Aorta (tissue), 5 donors: ENCODE measurements at regions not wholly inside any gene's neighbourhood (a gene's known extent, or its start where the extent isn't known, plus 50 kb on each side); places are given as distances from the start of the nearest gene placed in this dataset.

Experiments
- ATAC-seq: fragments of 200-7000 bp; cut with Tn5 transposase; one replicate; pipeline ENCODE4 v1.9.1; 2022; ENCODE audit warnings: moderate library complexity; ENCODE audit not compliant: low FRiP score
- DNase-seq, 2 donors: peaks; one replicate each; pipeline ENCODE4 v3.0.0-alpha.2; 2020
- H3K27ac ChIP-seq, 2 donors: one replicate each; pipeline ENCODE4 v1.5.1; 2013; ENCODE audit warnings: low read length in 2 of 2, mild to moderate bottlenecking in 2 of 2, moderate library complexity in 2 of 2, control low read depth in 1 of 2, inconsistent platforms in 1 of 2, low read depth in 1 of 2
- H3K27me3 ChIP-seq, 2 donors: one replicate each; pipeline ENCODE4 v1.6.1; 2013; ENCODE audit warnings: control low read depth in 1 of 2, low read length in 1 of 2, mild to moderate bottlenecking in 1 of 2, moderate library complexity in 1 of 2; ENCODE audit not compliant: insufficient read depth in 2 of 2, control insufficient read depth in 1 of 2
- H3K36me3 ChIP-seq, 2 donors: one replicate each; pipeline ENCODE4 v1.6.1; 2013; ENCODE audit warnings: control low read depth in 1 of 2, low read length in 1 of 2, mild to moderate bottlenecking in 1 of 2; ENCODE audit not compliant: insufficient read depth in 2 of 2, control insufficient read depth in 1 of 2
- H3K4me1 ChIP-seq, 2 donors: one replicate each; pipeline ENCODE4 v1.6.1; 2013; ENCODE audit warnings: low read length in 2 of 2, control low read depth in 1 of 2, mild to moderate bottlenecking in 1 of 2, moderate library complexity in 1 of 2; ENCODE audit not compliant: insufficient read depth in 2 of 2, control insufficient read depth in 1 of 2
- H3K4me3 ChIP-seq, 2 donors: one replicate each; pipeline ENCODE4 v1.5.1; 2013; ENCODE audit warnings: low read length in 2 of 2, control low read depth in 1 of 2, mild to moderate bottlenecking in 1 of 2
- H3K9me3 ChIP-seq: one replicate; pipeline ENCODE4 v1.6.1; 2013; ENCODE audit warnings: mild to moderate bottlenecking, low read length; ENCODE audit not compliant: control insufficient read depth
- WGBS, 2 donors: extraction: QIAGEN DNeasy Blood & Tissue Kit; methylation state at CpG; one replicate each; pipeline ENCODE4 v1.1.7; 2013; 5-methylcytosine and 5-hydroxymethylcytosine counted together
- intact Hi-C, 2 donors: fragments of 100-400 bp; cut with DNase I; formaldehyde crosslinking; loops; one replicate each; pipeline versions ENCODE4 v1.14.2 to v1.15.0; 2022
- donor health status: healthy with polysubstance abuse.
- donor health status: Bipolar disorder and iron deficiency.
- donor health status: DM: no; HTN: no; CAD: no.
- donor health status: DM: no; HTN: no; CAD: no.
- donor health status: DM: yes; HTN: yes; CAD: no.

DNA sequence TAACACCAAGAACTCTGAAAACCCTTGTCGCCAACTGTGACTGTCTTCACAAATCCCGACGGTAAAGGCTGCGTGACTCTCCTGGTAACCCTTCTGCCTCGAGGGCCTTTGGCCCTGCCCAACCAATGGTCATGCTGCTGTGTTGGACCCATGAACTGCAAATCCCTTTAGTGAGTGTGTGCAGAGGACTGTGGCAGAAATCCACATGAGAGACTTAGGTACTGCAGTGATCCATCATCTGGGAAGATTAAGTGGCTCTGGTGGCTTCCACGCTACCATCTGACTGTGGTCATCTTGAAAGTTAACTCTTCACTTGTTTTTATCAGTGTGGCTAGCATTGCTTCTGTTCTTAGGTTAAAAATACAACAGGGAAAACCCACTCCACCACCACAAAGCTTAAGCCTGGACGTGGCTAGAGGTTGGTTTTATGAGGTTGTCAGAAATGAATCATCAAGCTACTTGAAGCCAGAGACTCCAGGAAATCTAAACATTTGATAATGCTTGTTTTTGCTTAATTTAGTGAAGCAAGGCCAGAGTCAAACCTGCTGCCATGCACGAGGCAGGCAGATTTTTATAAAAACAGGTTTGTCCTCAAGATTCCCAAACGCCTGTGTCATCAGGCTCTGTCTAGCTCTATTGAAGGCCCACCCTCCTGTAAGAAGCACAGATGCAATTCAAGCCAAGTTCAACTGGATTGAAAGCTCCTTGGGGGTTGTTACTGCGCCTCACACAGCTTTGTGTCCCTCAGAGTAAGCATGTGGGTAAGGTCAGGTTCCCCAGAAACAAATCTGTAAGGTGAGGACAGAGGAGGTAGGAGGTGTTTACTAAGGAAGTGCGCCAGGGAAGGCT, 52.7 kb upstream of the ERCC6L2 start:
- Histone ChIP-seq H3K27me3 (no peaks in the 10 kb centered on the region), H3K36me3 (no peaks in the 10 kb centered on the region), H3K9me3 (no peaks in the 10 kb centered on the region), H3K4me3 (no peak overlapping the region), H3K27ac (no peak overlapping the region), H3K4me1 (peaks cover 0 to 3% of the 10 kb centered on the region in 2 donors)
- ATAC-seq (no peak), DNase-seq (no peak)
- intact Hi-C loops: no loop called here
- WGBS, 2 donors: 65% methylated on average over 11 of the region's 11 CpGs

DNA sequence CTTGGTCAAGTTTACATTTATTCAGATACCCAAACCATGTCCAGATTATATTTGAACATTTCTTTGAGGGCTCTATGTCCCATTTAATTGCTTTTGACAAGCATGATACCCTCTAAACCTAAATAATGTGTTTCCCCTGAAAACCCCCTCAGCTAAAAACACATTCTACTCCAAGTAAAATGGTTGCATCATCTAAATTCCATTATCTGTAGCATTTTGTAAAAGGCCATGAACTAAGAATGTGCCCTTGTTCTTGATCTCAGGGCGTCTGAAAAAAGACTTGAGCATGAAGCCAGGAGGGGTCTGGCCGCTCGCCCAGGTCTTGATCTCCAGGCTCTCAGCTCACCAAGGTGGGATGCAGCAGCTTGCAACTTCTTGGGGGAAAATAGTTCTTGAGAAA, 53.5 kb upstream of the ERCC6L2 start:
- H3K36me3 ChIP-seq: no peaks in the 10 kb centered on the region
- intact Hi-C loops: no loop called here
- WGBS, 2 donors: 95 to 96% methylated on average over 3 of the region's 3 CpGs

DNA sequence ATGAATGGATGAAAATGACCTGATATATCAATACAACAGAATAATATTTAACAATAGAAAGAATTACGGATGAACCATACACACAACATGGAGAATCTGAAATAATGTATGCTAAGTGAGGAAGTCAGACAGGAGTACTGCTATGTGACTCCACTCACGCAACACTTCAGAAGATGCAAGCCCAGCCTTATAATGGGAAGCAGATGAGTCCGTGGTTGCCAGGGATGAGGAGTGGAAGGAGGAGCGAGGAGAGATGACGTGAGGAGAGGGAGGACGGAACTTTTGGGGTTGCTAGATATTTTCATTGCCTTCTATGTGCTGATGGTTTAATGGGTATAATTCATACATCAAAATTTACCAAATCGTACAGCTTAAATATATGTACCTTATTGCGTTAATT, 55.4 kb upstream of the ERCC6L2 start:
- intact Hi-C loops: no loop called here
- Histone ChIP-seq H3K27ac (no peak overlapping the region), H3K4me1 (peaks cover 0 to 3% of the 10 kb centered on the region in 2 donors), H3K27me3 (no peaks in the 10 kb centered on the region), H3K9me3 (no peaks in the 10 kb centered on the region), H3K4me3 (no peak overlapping the region), H3K36me3 (no peaks in the 10 kb centered on the region)
- DNase-seq (no peak), ATAC-seq (no peak)
- WGBS, 2 donors: 97% methylated on average over 8 of the region's 8 CpGs

More for the DNA sequence above, 53.5 kb upstream of the ERCC6L2 start:
- ATAC-seq: no peak
- Histone ChIP-seq H3K4me3 (no peak overlapping the region), H3K27ac (no peak overlapping the region), H3K27me3 (no peaks in the 10 kb centered on the region), H3K9me3 (no peaks in the 10 kb centered on the region), H3K4me1 (peaks cover 0 to 3% of the 10 kb centered on the region in 2 donors)
- no peak for DNase-seq

DNA sequence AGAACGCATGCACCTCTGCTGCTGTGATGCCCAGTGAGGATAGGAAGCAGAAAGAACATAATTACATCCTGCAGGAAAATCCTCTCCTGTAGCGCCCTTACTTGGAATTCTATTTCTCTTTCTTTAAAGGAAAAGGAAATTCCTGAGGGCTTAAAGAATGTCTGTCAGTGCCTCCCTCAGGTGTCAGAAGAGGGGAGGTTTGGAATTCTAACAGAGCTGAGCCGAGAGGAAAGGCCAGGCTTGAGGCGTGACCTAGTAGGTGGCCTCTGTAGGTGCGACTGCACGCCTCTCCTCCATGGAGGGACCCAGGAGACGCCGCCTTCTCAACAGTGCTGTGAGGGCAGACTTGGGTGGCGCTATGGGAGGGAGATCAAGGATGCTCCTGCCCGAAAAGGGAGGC, 55.9 kb upstream of the ERCC6L2 start:
- Histone ChIP-seq H3K4me1 (peaks cover 0 to 3% of the 10 kb centered on the region in 2 donors), H3K9me3 (no peaks in the 10 kb centered on the region), H3K27me3 (no peaks in the 10 kb centered on the region), H3K27ac (no peak overlapping the region), H3K36me3 (no peaks in the 10 kb centered on the region), H3K4me3 (no peak overlapping the region)
- WGBS, 2 donors: 91 to 93% methylated on average over 10 of the region's 10 CpGs
- DNase-seq (no peak), ATAC-seq (no peak)
- intact Hi-C loops: no loop called here

DNA sequence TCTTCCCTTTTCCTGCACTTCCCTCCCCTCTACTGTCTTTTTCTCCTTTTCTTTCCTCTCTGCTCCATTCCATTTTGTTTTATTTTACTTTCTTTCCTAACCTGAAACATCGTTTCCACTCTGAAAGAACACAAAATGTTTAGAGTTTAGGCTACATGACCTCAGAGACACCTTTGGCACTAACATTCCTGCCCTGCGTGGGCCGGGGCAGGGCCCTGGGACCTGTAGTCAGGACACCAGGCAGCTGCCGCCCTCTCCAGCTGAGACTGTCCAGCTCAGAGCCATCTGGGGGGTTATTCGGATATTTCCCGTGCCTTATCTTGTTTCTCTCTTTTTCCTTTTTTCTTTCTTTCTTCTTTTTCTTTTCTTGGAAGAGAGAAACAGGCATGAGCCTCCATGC, 58.3 kb upstream of the ERCC6L2 start:
- H3K4me1 ChIP-seq: no peaks in the 10 kb centered on the region
- no peak for ATAC-seq
- H3K27ac ChIP-seq: no peak overlapping the region
- no peak for DNase-seq
- intact Hi-C loops: no loop called here
- H3K4me3 ChIP-seq: no peak overlapping the region
- 94% methylated on average over 6 of the region's 6 CpGs for WGBS, 2 donors
- no peaks in the 10 kb centered on the region for H3K27me3 ChIP-seq
- H3K36me3 ChIP-seq: no peaks in the 10 kb centered on the region
- no peaks in the 10 kb centered on the region for H3K9me3 ChIP-seq

DNA sequence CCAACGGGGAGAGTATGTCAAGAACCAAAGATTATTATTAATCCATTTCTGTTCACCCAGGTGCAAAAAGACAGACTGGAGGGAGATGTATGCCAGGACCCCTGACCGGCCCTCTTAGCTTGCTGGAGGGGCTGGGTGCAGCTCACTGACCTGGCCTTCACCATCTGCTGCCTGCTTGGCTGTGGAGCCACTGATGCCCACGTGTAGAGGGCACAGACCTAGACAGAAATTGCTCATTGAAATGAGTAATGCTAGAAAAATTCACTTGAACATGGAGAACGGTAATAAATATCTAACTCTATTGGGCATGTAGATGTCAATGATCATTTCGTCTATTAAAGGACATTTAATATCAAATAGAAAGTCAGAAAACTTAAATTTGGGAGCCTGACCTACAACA, 58.8 kb upstream of the ERCC6L2 start:
- intact Hi-C loops: no loop called here
- H3K4me3 ChIP-seq: no peak overlapping the region
- H3K9me3 ChIP-seq: no peaks in the 10 kb centered on the region
- H3K27ac ChIP-seq: no peak overlapping the region
- no peak for ATAC-seq
- no peaks in the 10 kb centered on the region for H3K36me3 ChIP-seq
- H3K4me1 ChIP-seq: no peaks in the 10 kb centered on the region
- 86 to 87% methylated on average over 5 of the region's 5 CpGs for WGBS, 2 donors
- H3K27me3 ChIP-seq: no peaks in the 10 kb centered on the region
- no peak for DNase-seq

DNA sequence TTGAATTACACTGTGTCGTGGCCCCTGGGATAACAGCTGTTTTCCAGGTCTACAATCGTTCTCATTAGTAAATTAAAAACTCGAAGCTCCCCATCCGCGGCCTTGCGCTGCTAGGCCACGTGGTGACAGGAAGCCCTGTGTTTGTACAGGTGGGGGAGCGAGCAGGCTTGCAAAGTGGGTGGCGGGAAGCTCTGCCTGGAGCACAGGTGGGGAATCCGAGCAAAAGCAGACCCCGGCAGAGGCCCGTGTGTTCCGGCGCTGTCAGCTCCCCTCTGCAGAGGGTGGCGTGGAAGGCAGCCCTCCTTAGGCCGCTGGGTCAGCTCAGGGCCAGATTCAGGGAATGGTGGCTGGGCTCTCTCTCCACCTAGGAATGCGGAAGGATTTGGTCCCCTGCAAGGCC, 59.5 kb upstream of the ERCC6L2 start:
- Histone ChIP-seq H3K27ac (no peak overlapping the region), H3K36me3 (no peaks in the 10 kb centered on the region), H3K4me3 (no peak overlapping the region), H3K9me3 (no peaks in the 10 kb centered on the region), H3K27me3 (no peaks in the 10 kb centered on the region), H3K4me1 (no peaks in the 10 kb centered on the region)
- no peak for ATAC-seq
- no peak for DNase-seq
- WGBS, 2 donors: 91 to 92% methylated on average over 17 of the region's 17 CpGs
- intact Hi-C loops: no loop called here

DNA sequence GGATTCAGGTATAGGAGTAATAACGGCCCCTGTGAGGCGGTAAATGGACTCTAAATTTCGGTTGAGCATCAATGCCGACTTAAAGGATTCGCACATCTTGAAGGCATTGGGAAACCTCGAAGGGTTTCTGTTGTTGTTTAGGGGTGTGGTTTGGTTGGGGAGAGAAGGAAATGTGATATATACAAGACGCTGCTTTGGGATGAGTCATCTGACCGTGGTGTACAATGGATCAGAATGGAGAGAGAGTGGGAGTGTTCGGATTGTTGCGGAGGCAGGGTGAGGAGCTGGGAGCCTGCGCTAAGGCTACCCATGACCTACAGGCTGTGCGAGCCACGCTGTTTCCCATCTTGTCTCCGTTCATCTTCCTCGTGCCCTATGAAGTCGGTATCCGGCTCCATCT, 60.4 kb upstream of the ERCC6L2 start:
- intact Hi-C loops: no loop called here
- Histone ChIP-seq H3K9me3 (no peaks in the 10 kb centered on the region), H3K4me3 (no peak overlapping the region), H3K4me1 (no peaks in the 10 kb centered on the region), H3K27me3 (no peaks in the 10 kb centered on the region), H3K27ac (no peak overlapping the region), H3K36me3 (no peaks in the 10 kb centered on the region)
- DNase-seq: no peak
- ATAC-seq: no peak
- 96% methylated on average over 17 of the region's 17 CpGs for WGBS, 2 donors

DNA sequence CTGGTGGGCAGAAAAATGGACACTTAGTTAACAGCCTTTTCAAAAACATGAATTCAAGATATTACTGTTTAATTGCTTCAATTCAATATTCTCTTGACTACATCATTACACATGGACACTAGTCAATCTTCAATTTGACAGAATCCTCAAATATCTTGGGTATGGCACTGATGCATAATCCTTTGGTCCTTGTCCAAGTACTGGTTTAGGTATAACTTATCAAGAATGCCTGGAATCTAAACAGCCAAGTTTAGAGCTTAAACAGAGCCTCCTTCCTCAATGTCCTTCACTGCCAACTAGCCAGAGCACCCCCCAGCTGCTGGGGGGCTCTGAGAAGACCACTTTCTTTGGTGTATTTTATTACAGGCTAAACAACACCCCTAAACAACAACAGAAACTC, 61.6 kb upstream of the ERCC6L2 start:
- H3K4me3 ChIP-seq: no peak overlapping the region
- ATAC-seq: no peak
- H3K9me3 ChIP-seq: no peaks in the 10 kb centered on the region
- no peaks in the 10 kb centered on the region for H3K27me3 ChIP-seq
- no peak for DNase-seq
- H3K4me1 ChIP-seq: no peaks in the 10 kb centered on the region
- no peaks in the 10 kb centered on the region for H3K36me3 ChIP-seq
- H3K27ac ChIP-seq: no peak overlapping the region
- intact Hi-C loops: no loop called here
